HG03457 (cell line): ENCODE measurements at regions not wholly inside any gene's neighbourhood (a gene's known extent, or its start where the extent isn't known, plus 50 kb on each side); places are given as distances from the start of the nearest gene placed in this dataset.

Experiments used
- ATAC-seq: cut with Tn5 transposase; IDR thresholded peaks from one replicate; pipeline ENCODE4 v1.9.1; 2021; ENCODE audit warnings: moderate number of reproducible peaks; ENCODE audit not compliant: unreplicated experiment

DNA sequence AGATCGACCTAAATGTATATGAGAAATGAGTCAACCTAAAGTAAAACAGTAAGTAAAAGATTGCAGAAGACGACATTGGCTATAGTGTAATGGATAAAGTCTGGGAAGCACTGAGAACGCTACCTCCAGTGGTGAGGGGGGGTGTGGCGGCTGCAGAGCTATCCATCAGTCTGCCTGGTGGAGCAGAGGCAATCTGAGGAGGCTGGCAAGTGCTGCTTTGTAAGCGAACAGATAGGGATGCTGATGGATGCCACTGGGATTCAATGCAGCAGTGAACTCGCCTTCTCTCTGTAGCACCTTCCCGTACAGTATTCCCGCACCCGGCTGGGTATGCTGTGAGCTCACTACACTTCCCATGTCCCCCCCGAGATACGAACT, 261.5 kb downstream of the NSG2 start:
- no peak for ATAC-seq

GRCh38 chr5:174307656-174308271, 262.3 kb downstream of the NSG2 start:
- no peak for ATAC-seq

GRCh38 chr5:174309131-174309795, 263.8 kb downstream of the NSG2 start:
- no peak for ATAC-seq

DNA sequence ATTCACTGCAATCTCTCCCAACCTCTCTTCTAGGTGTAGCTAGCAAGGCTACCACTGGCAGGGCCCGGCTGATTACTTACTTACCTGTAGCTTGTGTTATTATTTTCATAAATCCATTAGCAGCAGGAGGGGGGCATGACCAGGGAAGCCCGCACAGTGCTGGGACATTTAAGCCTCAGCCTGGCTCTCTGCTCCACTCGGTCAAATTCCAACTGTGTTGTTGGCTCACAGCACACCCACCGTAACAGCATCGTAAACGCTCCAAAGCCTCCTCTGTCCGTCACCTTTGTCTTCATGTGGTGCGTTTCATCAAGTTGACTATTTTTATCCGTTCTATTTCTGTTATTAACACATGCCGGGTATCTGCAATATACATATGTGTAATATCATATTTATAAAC, 264.7 kb downstream of the NSG2 start:
- no peak for ATAC-seq

- ATAC-seq: no peak
These were observed 265.2 kb downstream of the NSG2 start for GRCh38 chr5:174310706-174311105.

DNA sequence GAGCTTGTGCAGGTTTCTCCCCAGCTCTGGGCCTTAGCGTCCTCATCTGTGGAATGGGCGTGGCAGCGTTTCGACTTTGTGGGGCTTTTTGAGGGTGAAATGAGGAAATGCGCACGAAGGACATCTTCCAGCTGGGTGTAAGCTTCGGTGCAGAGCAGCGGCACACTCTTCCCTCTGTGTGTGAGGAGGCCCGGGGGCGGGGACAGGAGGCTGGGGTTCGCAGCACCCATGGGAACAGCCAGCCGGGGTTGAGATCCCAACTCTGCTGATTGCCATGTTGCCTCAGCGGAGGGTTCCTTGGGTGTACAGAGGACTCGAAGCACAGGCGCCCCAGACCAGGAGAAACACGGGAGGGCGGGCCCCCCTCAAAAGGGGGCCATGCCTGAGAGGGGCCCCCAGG, 265.6 kb downstream of the NSG2 start:
- ATAC-seq: no peak

DNA sequence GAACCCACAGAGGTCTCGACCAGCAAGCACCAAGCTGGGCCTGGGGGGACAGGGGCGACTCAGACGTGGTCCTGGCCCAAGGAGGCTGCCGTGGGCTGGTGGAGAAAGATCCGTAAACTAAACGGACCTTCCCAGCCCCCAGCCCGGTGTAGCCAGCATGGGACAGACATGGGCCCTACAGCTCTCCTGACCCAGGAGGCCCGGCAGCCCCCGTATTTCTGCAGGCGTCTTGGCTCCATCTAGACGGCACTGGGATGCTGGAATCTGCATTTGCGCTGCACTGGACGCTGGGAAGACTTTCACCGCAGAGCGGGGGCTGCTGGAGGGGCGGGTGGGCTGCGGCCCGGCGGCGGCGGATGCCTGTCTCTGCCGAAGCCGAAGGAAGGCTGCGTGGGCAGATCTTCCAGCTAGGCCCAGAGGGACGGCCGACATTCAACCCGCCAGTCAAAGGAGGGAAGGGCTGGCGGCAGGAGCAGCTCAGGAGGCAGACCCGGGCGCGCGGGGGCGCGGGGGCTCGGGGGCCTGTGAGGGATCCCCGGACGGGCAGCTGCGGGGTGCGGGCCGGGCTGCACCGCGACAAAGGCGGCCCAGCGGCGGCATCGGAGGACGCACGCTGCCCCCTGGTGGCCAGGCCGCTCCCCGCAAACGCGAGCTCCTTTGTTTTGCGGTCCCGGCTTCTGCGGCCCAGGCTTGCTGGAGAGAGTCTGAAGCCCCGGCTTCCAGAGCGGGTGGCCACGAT, 266.2 kb downstream of the NSG2 start:
- no peak for ATAC-seq

DNA sequence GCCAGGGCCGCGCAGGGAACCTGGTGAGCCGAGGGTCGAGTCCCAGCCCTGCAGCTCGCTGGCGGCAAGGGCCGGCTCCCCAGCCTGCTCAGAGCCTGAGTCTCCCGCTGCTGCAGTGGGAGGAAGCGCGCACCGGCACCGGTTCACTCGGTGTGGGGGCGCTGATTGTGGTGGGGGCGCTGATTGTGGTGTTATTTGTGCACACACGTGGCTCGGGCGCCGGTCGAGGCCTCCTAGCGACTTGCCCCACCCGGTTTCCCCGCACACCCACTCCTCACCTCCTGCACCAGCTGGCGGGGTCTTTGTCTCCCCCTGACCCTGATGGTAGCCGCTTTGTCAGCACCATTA, 266.7 kb downstream of the NSG2 start:
- no peak for ATAC-seq

GRCh38 chr5:174312641-174313040, 267.1 kb downstream of the NSG2 start:
- ATAC-seq: no peak

DNA sequence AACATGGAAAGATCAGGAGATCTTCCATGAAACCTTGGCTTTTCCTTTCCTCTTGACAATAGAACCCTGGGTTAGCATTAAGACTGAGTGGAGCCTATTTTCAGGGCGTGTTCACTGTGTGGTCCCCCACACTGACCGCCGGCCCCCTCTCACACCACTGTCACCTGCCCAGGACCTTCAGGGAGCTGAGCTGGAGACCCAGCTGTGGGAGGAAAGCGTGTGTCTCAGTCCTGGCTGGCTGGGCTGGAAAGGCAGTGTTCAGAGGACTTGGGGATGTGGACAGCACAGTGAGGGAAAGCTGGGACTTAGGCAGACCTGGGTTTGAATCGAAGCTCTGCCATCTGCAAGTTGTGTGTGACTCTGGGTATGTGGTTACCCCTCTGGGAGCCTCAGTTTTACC, 268.1 kb downstream of the NSG2 start:
- no peak for ATAC-seq

DNA sequence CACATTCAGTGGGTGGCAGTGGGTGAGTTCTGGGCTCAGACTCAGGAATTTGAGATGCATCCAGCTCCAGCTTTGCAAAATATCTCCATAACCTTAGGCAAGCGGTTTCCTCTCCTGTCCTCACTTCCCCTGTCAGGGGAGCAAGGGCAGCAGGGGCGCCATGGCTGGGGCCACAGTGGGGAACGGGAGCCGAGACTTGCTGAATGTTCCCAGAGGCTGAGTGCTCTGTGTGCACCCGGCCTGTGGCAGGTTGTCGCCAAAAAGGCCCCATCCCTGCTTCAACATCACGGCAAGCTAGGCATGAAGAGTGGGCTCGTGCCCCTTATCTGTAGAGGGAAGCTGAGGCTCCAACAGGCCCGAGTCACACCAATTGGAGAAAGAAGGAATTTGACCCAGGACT, 268.8 kb downstream of the NSG2 start:
- no peak for ATAC-seq

DNA sequence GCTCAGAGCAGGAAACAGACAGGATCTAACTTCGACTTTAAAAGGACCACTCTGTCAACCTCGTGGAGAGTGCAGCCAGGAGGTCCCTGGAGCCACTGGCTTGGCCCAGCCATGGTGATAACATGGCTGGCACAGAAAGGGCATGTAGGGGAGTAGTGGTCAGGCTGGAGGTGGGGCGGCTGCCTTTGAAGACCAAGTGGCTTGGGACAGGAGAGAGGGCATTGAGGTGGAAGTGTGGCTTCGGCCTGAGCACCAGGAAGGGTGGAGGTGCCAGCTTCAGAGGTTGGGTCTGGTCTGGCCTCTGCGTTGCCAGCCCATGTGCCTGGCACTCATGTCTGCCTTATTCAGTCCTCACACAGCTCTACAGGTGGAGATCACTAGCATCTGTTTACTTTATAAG, 270.0 kb downstream of the NSG2 start:
- ATAC-seq: no peak

DNA sequence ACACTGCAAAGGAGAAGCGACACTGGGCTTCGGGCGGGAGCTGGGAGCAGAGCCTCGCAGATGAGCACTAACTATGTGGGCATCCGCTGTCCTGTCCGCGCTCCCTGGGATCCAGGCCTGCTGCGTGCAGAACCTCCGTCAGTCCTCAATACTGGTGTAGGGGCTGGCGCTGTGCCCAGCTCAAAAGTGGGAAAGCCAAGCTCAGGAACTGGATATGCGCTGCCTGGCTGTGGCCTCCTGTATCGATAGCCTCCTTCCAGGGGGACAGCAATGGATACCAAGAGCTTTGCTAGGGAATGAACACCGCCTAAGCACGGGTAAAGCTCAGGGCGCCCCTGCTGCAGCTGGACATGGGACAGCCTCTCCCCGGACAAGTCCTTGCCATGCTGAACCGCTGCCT, 270.4 kb downstream of the NSG2 start:
- ATAC-seq: no peak

GRCh38 chr5:174316326-174316725, 270.8 kb downstream of the NSG2 start:
- ATAC-seq: no peak

DNA sequence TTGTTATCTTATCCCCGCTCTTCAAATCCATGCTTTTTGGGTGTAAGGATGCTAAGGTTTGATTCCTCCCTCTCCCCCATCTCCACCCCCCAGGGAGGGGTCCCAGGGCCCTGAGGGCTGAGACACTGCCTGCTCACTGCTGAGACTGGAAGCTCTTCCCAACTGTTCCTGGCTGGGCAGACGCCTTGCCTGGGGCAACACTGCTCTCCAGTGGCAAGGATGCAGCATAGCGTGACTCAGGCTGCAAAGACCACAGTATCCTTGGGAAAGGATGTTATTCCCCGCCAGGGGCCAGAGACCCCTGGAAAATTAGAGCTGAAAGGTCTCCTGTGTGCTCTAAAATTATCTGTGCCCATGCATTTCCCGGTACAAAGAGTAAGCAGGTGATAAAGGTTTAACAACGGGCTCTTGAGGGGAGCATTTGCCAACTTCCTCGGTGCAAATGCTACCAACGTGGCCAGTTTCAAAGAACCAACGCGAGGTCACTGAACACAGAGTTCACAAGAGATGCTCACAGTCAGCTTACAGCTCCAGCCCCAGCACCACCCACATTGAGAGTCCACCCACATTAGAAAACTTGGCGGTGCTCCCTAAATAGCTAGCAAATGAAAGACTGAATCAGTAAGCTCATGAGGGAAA, 271.9 kb downstream of the NSG2 start:
- no peak for ATAC-seq

- no peak for ATAC-seq
These were observed 273.1 kb downstream of the NSG2 start for GRCh38 chr5:174318578-174318977.

DNA sequence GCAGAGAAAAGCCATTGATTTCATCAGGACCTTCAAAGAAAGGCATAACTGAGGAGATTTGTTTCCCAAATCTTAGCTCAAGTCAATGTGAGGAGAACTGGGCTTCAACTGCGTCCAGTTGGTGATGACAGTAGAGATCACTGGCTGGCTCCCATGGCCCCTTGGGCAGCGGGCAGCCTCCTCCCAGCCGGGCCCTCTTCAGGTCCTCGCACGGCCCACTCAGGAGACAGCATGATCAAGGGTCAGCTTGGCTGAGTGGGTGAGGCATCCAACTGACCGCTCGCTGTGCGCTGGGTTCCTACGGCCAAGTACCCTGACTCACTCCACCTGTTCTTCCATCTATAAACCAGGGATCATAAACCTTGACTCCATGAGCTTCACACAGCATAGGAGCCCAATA, 274.0 kb downstream of the NSG2 start:
- ATAC-seq: no peak

- no peak for ATAC-seq
These were observed 274.5 kb downstream of the NSG2 start for GRCh38 chr5:174320051-174320450.

DNA sequence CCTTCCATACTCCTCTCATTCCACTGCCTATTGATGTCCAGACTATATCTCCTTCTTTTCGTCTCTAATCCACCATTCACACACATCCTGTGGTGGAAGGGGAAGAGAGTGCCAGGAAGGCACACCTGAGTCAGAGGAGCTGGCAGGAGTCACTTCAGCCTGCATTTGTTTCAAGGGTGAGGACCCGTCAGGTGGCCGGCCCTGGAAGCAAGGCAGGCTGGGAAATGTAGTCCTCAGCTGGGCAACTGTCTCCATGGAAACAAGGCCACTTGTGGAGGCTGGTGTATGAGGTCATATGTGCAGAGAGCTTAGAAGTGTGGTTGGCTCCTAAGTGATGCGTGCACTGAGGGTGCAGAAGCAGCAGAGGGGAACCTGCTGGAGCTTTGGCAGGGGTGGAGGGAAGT, 278.4 kb downstream of the NSG2 start:
- peak; percentile 65 for ATAC-seq

GRCh38 chr5:174324680-174325079, 279.2 kb downstream of the NSG2 start:
- ATAC-seq: no peak

- no peak for ATAC-seq
These were observed 279.9 kb downstream of the NSG2 start for GRCh38 chr5:174325431-174325830.

DNA sequence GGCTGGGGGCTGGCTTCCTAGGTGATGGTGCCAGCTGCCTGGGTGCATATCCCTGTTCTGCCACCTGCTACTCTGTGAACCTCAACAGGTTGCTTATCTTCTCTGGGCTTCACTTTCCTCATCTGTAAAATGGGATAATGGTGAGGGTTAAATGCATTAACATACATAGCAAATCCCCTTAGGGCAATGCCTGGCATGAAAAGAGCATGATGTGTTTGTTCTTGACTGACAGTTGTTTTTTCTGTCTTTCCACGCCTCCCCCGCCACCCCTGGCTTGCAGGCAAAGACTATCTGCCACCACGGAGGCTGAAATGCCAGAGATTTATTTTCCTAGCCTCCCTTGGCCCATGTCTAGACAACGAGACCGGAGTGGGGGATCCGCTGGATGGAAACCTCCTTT, 280.5 kb downstream of the NSG2 start:
- ATAC-seq: no peak
